HEK293 (cell line): ENCODE measurements at regions not wholly inside any gene's neighbourhood (a gene's known extent, or its start where the extent isn't known, plus 50 kb on each side); places are given as distances from the start of the nearest gene placed in this dataset.

Source experiments
- CTCF ChIA-PET: fragments of 350-600 bp; formaldehyde crosslinking; extraction: SDS; loops from one replicate; lab custom pipeline; 2021; ENCODE audit warnings: antibody characterized with exemption; lab: Yijun Ruan, JAX
- POLR2A ChIA-PET: fragments of 300-600 bp; formaldehyde crosslinking; extraction: SDS; loops from one replicate; lab custom pipeline; 2020; ENCODE audit warnings: antibody characterized with exemption, inconsistent platforms; lab: Yijun Ruan, JAX
- H3K27ac ChIP-seq: fragments of 200-500 bp; sonication (Bioruptor generic); 2 replicates; pipeline ENCODE4 v1.5.1; 2014; ENCODE audit warnings: low read depth, low read length, control low read depth, inconsistent platforms; ENCODE audit errors: extremely low read depth
- H3K36me3 ChIP-seq, 2 experiments: fragments of 200-500 bp in 1 of 2; sonication (Bioruptor generic) in 1 of 2; 1 replicate in 1 of 2; 2 replicates in 1 of 2; pipeline ENCODE4 v1.5.1; 2014 to 2017; ENCODE audit warnings: inconsistent platforms in 2 of 2, low read length in 2 of 2; ENCODE audit not compliant: control insufficient read depth in 2 of 2, insufficient read depth in 1 of 2
- H3K4me1 ChIP-seq: fragments of 200-500 bp; sonication (Bioruptor generic); 2 replicates; pipeline ENCODE4 v1.5.1; 2014; ENCODE audit warnings: mild to moderate bottlenecking, low read length, inconsistent platforms; ENCODE audit not compliant: control insufficient read depth, insufficient read depth
- H3K4me3 ChIP-seq: 2 replicates; pipeline ENCODE4 v1.5.1; 2011; ENCODE audit warnings: low read depth, mild to moderate bottlenecking, control low read depth, low read length, moderate library complexity
- H3K9me3 ChIP-seq: fragments of 200-500 bp; sonication (Bioruptor generic); 2 replicates; pipeline ENCODE4 v1.5.1; 2014; ENCODE audit warnings: low read depth, low read length, inconsistent platforms; ENCODE audit not compliant: control insufficient read depth, insufficient read depth
- BCL11B ChIP-seq: fragments of 450-650 bp; formaldehyde crosslinking; IDR thresholded peaks from 2 replicates; pipeline ENCODE4 v1.5.1; 2016; ENCODE audit warnings: low read depth, missing biosample characterization, missing genetic modification characterization
- CTCF ChIP-seq: fragments of 450-650 bp; formaldehyde crosslinking; IDR thresholded peaks from 2 replicates; pipeline ENCODE4 v1.5.1; 2016; ENCODE audit warnings: missing biosample characterization, missing genetic modification characterization
- FEZF1 ChIP-seq: fragments of 450-650 bp; formaldehyde crosslinking; IDR thresholded peaks from 2 replicates; pipeline ENCODE4 v1.5.1; 2016; ENCODE audit warnings: missing biosample characterization, missing genetic modification characterization
- GLI2 ChIP-seq: fragments of 450-650 bp; formaldehyde crosslinking; IDR thresholded peaks from 2 replicates; pipeline ENCODE4; 2017; ENCODE audit warnings: missing biosample characterization, missing genetic modification characterization, low read depth, borderline replicate concordance
- MEIS1 ChIP-seq: sonication (generic); formaldehyde crosslinking; IDR thresholded peaks from 2 replicates; pipeline ENCODE4 v1.8.1; 2022; ENCODE audit warnings: missing genetic modification reagents, mild to moderate bottlenecking, borderline replicate concordance
- MYNN ChIP-seq: fragments of 450-650 bp; formaldehyde crosslinking; IDR thresholded peaks from 2 replicates; pipeline ENCODE4 v1.5.1; 2016; ENCODE audit warnings: missing biosample characterization, missing genetic modification characterization, borderline replicate concordance
- SP7 ChIP-seq: fragments of 450-650 bp; formaldehyde crosslinking; IDR thresholded peaks from 2 replicates; pipeline ENCODE4 v1.5.1; 2016; ENCODE audit warnings: missing biosample characterization, missing genetic modification characterization
- YY1 ChIP-seq: fragments of 450-650 bp; formaldehyde crosslinking; IDR thresholded peaks from 2 replicates; pipeline ENCODE4 v1.5.1; 2018; ENCODE audit warnings: missing biosample characterization, missing genetic modification characterization
- ZNF138 ChIP-seq: fragments of 450-650 bp; formaldehyde crosslinking; IDR thresholded peaks from 2 replicates; pipeline ENCODE4 v1.5.1; 2016; ENCODE audit warnings: missing biosample characterization, missing genetic modification characterization, borderline replicate concordance
- ZNF16 ChIP-seq: fragments of 450-650 bp; formaldehyde crosslinking; IDR thresholded peaks from 2 replicates; pipeline ENCODE4 v1.5.1; 2016; ENCODE audit warnings: low read depth, missing biosample characterization, missing genetic modification characterization
- ZNF274 ChIP-seq, 2 experiments: fragments of 200-500 bp in 1 of 2; fragments of 450-650 bp in 1 of 2; sonication (Bioruptor generic) in 1 of 2; formaldehyde crosslinking in 1 of 2; IDR thresholded peaks; 2 replicates each; pipeline versions ENCODE4 v1.5.1 to v1.6.1; 2014 to 2016; ENCODE audit warnings: borderline replicate concordance in 1 of 2, inconsistent platforms in 1 of 2, low read length in 1 of 2, missing biosample characterization in 1 of 2, missing genetic modification characterization in 1 of 2
- ZNF37A ChIP-seq: fragments of 450-650 bp; IDR thresholded peaks from 2 replicates; pipeline ENCODE4 v1.5.1; 2018; ENCODE audit warnings: missing biosample characterization, missing genetic modification characterization
- ZNF48 ChIP-seq: fragments of 450-650 bp; formaldehyde crosslinking; IDR thresholded peaks from 2 replicates; pipeline ENCODE4 v1.5.1; 2016; ENCODE audit warnings: missing biosample characterization, missing genetic modification characterization
- ZNF510 ChIP-seq: fragments of 450-650 bp; formaldehyde crosslinking; IDR thresholded peaks from 2 replicates; pipeline ENCODE4 v1.5.1; 2018; ENCODE audit warnings: mild to moderate bottlenecking, missing genetic modification characterization, missing biosample characterization; ENCODE audit not compliant: insufficient replicate concordance
- ZNF518A ChIP-seq: fragments of 450-650 bp; formaldehyde crosslinking; conservative IDR thresholded peaks from 2 replicates; pipeline ENCODE4 v1.5.1; 2016; ENCODE audit warnings: low read depth, missing biosample characterization, missing genetic modification characterization
- ZNF707 ChIP-seq: fragments of 450-650 bp; formaldehyde crosslinking; IDR thresholded peaks from 2 replicates; pipeline ENCODE4 v1.5.1; 2016; ENCODE audit warnings: missing biosample characterization, missing genetic modification characterization
- ZNF776 ChIP-seq: fragments of 450-650 bp; formaldehyde crosslinking; IDR thresholded peaks from 2 replicates; pipeline ENCODE4 v1.5.0; 2017; ENCODE audit warnings: missing biosample characterization, missing genetic modification characterization, borderline replicate concordance
- ZNF791 ChIP-seq: fragments of 450-650 bp; formaldehyde crosslinking; IDR thresholded peaks from 2 replicates; pipeline ENCODE4 v1.5.1; 2016; ENCODE audit warnings: missing biosample characterization, missing genetic modification characterization
- TF ChIP-seq, protein P1 (sequence below): fragments of 450-650 bp; formaldehyde crosslinking; IDR thresholded peaks from 2 replicates; pipeline ENCODE4; 2016; ENCODE audit warnings: missing biosample characterization, missing genetic modification characterization
- TF ChIP-seq, protein P2 (sequence below): fragments of 450-650 bp; formaldehyde crosslinking; IDR thresholded peaks from 2 replicates; pipeline ENCODE4 v1.5.1; 2017; ENCODE audit warnings: missing biosample characterization, missing genetic modification characterization

- CTCF ChIA-PET: interaction anchor here (1.0 to 3.3 kb wide), 2 partner anchors 11 to 120 kb away, joined by 5 to 14 read pairs; no protein-coding TSS in a partner anchor
- H3K27ac ChIP-seq: no peak overlapping the region
Measured at GRCh38 chr12:3419558-3419957, 71.4 kb upstream of the PRMT8 start.

More at GRCh38 chr12:3419558-3419957, 71.4 kb upstream of the PRMT8 start:
- Histone ChIP-seq H3K9me3 (no peaks in the 10 kb centered on the region), H3K36me3 (no peaks in the 10 kb centered on the region), H3K4me3 (no peak overlapping the region), H3K4me1 (no peaks in the 10 kb centered on the region)
- no peak for TF ChIP-seq ZNF791
- TF ChIP-seq FEZF1 (tag by site-specific recombination): no peak
- no peak for TF ChIP-seq CTCF
- no peak for TF ChIP-seq ZNF48 (tag by site-specific recombination)
- TF ChIP-seq ZNF510 (tag by site-specific recombination): no peak
- TF ChIP-seq MYNN (tag by site-specific recombination): no peak
- no peak for TF ChIP-seq YY1 (tag by site-specific recombination)
- TF ChIP-seq ZNF776 (tag by site-specific recombination): no peak
- TF ChIP-seq GLI2 (tag by site-specific recombination): no peak
- TF ChIP-seq ZNF16: no peak
- no peak for TF ChIP-seq MEIS1
- no peak for TF ChIP-seq ZNF37A (tag by site-specific recombination)
- TF ChIP-seq ZNF518A: no peak
- no peak for TF ChIP-seq BCL11B
- TF ChIP-seq, protein P1, sequence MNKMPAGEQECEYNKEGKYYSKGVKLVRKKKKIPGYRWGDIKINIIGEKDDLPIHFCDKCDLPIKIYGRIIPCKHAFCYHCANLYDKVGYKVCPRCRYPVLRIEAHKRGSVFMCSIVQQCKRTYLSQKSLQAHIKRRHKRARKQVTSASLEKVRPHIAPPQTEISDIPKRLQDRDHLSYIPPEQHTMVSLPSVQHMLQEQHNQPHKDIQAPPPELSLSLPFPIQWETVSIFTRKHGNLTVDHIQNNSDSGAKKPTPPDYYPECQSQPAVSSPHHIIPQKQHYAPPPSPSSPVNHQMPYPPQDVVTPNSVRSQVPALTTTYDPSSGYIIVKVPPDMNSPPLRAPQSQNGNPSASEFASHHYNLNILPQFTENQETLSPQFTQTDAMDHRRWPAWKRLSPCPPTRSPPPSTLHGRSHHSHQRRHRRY: no peak
- TF ChIP-seq ZNF138 (tag by site-specific recombination): no peak
- no peak for TF ChIP-seq ZNF274 (IDR thresholded peaks at IDR 0.05; ENCODE audit: low read length)
- TF ChIP-seq ZNF274 (tag by site-specific recombination; IDR thresholded peaks at IDR 0.05; ENCODE audit: borderline replicate concordance): no peak
- TF ChIP-seq ZNF707: no peak
- TF ChIP-seq SP7 (tag by site-specific recombination): no peak
- TF ChIP-seq, protein P2, sequence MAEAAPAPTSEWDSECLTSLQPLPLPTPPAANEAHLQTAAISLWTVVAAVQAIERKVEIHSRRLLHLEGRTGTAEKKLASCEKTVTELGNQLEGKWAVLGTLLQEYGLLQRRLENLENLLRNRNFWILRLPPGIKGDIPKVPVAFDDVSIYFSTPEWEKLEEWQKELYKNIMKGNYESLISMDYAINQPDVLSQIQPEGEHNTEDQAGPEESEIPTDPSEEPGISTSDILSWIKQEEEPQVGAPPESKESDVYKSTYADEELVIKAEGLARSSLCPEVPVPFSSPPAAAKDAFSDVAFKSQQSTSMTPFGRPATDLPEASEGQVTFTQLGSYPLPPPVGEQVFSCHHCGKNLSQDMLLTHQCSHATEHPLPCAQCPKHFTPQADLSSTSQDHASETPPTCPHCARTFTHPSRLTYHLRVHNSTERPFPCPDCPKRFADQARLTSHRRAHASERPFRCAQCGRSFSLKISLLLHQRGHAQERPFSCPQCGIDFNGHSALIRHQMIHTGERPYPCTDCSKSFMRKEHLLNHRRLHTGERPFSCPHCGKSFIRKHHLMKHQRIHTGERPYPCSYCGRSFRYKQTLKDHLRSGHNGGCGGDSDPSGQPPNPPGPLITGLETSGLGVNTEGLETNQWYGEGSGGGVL: no peak
- POLR2A ChIA-PET: no interaction called here
